ENCODE measurements at regions not wholly inside any gene's neighbourhood (a gene's known extent, or its start where the extent isn't known, plus 50 kb on each side); places are given as distances from the start of the nearest gene placed in this dataset.

DNA sequence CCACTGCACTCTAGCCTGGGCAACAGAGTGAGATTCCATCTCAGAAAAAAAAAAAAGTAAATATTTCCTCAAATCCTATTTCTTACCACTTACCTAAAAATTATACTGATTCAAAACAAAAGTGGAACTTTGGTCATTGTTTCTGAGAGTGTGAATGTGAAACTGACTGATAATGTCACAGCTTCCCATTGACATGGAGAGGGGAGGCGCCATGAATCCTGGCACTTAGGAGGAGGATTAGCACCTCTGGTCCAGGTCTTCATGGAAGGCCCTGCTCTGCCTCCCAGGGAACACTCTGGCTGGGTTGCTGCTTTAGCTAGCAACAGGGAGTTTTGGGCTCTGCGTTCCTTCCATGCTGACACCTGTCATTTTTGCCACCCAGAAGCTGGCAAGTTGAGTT, 154.3 kb upstream of the SALL1 start:
- POLR2A ChIA-PET = no interaction called here
- no peak for DNase-seq
- no peaks in the 10 kb centered on the region for H3K36me3 Mint-ChIP-seq
- no peak overlapping the region for H3K4me3 Mint-ChIP-seq
- H3K9me3 Mint-ChIP-seq = peaks cover 2% of the 10 kb centered on the region
- no peaks in the 10 kb centered on the region for H3K27me3 Mint-ChIP-seq
- H3K4me1 Mint-ChIP-seq = no peaks in the 10 kb centered on the region
- ATAC-seq (ENCODE audit: low read depth) = no peak
- no peak overlapping the region for H3K27ac Mint-ChIP-seq

DNA sequence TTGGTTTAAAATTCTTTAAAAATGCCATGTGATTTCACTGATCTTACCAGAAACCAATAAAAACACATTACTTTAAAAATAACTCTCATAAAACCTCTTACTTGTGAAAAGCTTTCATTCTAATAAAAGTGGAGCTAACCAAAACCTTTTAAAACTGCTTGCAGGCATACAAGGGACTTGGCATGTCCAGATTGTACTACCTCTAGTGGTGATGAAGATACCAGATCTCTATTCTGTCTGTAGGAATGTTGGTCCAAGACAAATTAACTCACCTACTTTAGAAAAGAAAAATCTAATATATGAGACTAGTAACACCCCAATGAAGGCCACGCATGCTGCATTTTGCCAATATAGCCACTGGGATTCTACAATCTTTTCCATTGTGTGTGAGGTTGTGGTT, 151.0 kb upstream of the SALL1 start:
- H3K9me3 Mint-ChIP-seq = peaks cover 5% of the 10 kb centered on the region

GRCh38 chr16:51298800-51299199, 147.7 kb upstream of the SALL1 start:
- no peak for ATAC-seq (ENCODE audit: low read depth)
- peaks cover 6% of the 10 kb centered on the region for H3K9me3 Mint-ChIP-seq
- H3K27ac Mint-ChIP-seq = no peak overlapping the region
- POLR2A ChIA-PET = no interaction called here
- H3K36me3 Mint-ChIP-seq = no peaks in the 10 kb centered on the region
- H3K4me1 Mint-ChIP-seq = no peaks in the 10 kb centered on the region
- no peaks in the 10 kb centered on the region for H3K27me3 Mint-ChIP-seq
- no peak overlapping the region for H3K4me3 Mint-ChIP-seq
- DNase-seq = no peak

More for the DNA sequence above, 151.0 kb upstream of the SALL1 start:
- H3K36me3 Mint-ChIP-seq = no peaks in the 10 kb centered on the region
- no peaks in the 10 kb centered on the region for H3K27me3 Mint-ChIP-seq
- no peak overlapping the region for H3K27ac Mint-ChIP-seq
- no peak overlapping the region for H3K4me3 Mint-ChIP-seq
- DNase-seq (no peak), ATAC-seq (ENCODE audit: low read depth) (no peak)
- POLR2A ChIA-PET = no interaction called here
- no peaks in the 10 kb centered on the region for H3K4me1 Mint-ChIP-seq

- no peak overlapping the region for H3K27ac Mint-ChIP-seq
- H3K9me3 Mint-ChIP-seq = no peaks in the 10 kb centered on the region
- H3K4me1 Mint-ChIP-seq = no peaks in the 10 kb centered on the region
- H3K36me3 Mint-ChIP-seq = no peaks in the 10 kb centered on the region
- H3K4me3 Mint-ChIP-seq = no peak overlapping the region
- DNase-seq = no peak
- POLR2A ChIA-PET = no interaction called here
- H3K27me3 Mint-ChIP-seq = no peaks in the 10 kb centered on the region
- ATAC-seq (ENCODE audit: low read depth) = no peak
Measured at GRCh38 chr16:51290442-51291285, 139.6 kb upstream of the SALL1 start.

DNA sequence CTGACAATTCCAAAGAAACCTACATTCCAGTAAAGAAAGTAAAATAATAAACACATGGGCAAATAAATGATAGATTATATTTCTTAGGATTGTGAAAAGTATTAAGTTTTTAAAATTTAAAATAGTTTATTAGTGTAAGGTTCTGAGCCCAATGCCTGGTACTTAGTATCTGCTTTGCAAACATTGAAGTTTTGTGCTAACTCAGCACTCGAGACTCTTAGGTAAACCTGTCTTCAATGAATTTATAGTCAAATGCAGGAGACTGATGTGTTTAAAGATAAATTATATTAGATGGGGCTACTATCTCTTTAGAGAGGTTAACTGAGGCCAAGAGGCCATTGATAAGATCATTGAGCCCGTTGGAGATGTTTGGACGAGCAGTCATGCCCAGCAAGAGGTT, 138.3 kb upstream of the SALL1 start:
- ATAC-seq (ENCODE audit: low read depth) (no peak), DNase-seq (no peak)
- no peaks in the 10 kb centered on the region for H3K9me3 Mint-ChIP-seq
- no peak overlapping the region for H3K27ac Mint-ChIP-seq
- no peaks in the 10 kb centered on the region for H3K4me1 Mint-ChIP-seq
- no peaks in the 10 kb centered on the region for H3K36me3 Mint-ChIP-seq
- no peaks in the 10 kb centered on the region for H3K27me3 Mint-ChIP-seq
- POLR2A ChIA-PET = no interaction called here
- no peak overlapping the region for H3K4me3 Mint-ChIP-seq

GRCh38 chr16:51287121-51287755, 136.2 kb upstream of the SALL1 start:
- H3K27me3 Mint-ChIP-seq = no peaks in the 10 kb centered on the region
- H3K9me3 Mint-ChIP-seq = peaks cover 3% of the 10 kb centered on the region
- no peak for ATAC-seq (ENCODE audit: low read depth)
- no peak for DNase-seq
- no peak overlapping the region for H3K4me3 Mint-ChIP-seq
- H3K4me1 Mint-ChIP-seq = no peaks in the 10 kb centered on the region
- POLR2A ChIA-PET = no interaction called here
- H3K27ac Mint-ChIP-seq = no peak overlapping the region
- H3K36me3 Mint-ChIP-seq = no peaks in the 10 kb centered on the region

DNA sequence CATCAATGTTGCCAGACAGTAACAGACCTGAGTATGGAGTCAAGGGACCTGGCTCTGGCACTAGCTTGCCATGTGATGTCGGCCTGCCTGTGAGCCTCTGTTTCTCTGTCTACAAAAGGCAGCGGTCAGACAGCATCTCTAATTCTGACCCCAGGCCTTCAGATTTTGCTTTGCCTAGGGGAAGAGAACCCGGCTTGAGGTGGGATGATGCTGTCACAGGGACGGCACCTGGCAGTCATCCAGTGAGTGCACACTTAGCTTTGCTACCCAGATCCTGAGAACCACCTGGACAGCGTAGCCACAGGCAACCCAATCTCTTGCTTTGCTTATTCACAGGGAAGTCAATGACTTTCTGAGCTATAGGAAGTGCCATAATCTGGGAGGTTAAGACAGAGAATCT, 135.2 kb upstream of the SALL1 start:
- ATAC-seq (ENCODE audit: low read depth) (no peak), DNase-seq (no peak)
- Mint-ChIP-seq H3K36me3 (no peaks in the 10 kb centered on the region), H3K27ac (no peak overlapping the region), H3K27me3 (no peaks in the 10 kb centered on the region), H3K9me3 (peaks cover 3% of the 10 kb centered on the region), H3K4me3 (no peak overlapping the region), H3K4me1 (no peaks in the 10 kb centered on the region)
- POLR2A ChIA-PET = no interaction called here

DNA sequence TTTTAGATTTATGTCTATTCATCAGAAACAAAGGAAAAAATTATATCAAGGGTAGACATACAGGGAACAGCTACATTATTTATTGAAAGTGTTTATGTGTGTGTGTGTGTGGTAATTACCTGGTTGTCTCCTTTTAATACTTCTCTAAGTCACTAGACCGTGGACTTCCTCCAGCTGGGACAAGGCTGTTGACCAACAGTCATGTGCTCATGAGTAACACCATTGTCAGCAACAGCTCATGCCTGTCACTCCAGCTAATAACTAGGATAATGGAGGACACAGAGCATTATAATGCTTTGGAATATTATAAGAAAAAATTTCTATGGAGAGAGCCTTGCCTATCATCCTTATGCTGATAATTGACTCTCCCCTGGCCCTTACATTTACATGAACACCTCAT, 125.3 kb upstream of the SALL1 start:
- POLR2A ChIA-PET = no interaction called here
- no peaks in the 10 kb centered on the region for H3K27me3 Mint-ChIP-seq
- ATAC-seq (ENCODE audit: low read depth) = no peak

DNA sequence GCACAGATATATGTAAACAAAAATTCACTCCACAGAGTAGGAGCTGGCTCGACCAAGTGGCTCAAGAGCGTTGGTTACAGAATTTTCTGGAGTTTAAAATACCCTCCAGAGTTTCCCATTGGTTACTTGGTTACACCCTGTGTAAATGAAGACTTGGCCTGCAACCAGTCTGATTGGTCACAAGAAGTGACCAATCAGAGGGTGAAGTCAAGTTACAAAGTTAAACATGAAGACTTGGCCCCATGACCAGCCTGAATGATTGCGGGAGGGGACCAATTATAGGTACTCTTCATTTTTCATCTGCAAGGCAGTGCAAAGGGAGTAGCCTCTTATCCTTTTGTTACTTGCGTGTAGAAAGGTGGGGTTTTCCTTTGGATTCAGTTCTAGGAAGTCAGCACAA, 121.3 kb upstream of the SALL1 start:
- ATAC-seq (ENCODE audit: low read depth) = no peak
- Mint-ChIP-seq H3K27me3 (no peaks in the 10 kb centered on the region), H3K36me3 (no peaks in the 10 kb centered on the region), H3K9me3 (peaks cover 3% of the 10 kb centered on the region), H3K27ac (no peak overlapping the region), H3K4me3 (no peak overlapping the region), H3K4me1 (no peaks in the 10 kb centered on the region)
- POLR2A ChIA-PET = no interaction called here
- no peak for DNase-seq

More for the DNA sequence above, 125.3 kb upstream of the SALL1 start:
- no peak for DNase-seq
- H3K4me1 Mint-ChIP-seq = no peaks in the 10 kb centered on the region
- H3K36me3 Mint-ChIP-seq = no peaks in the 10 kb centered on the region
- H3K4me3 Mint-ChIP-seq = no peak overlapping the region
- peaks cover 1% of the 10 kb centered on the region for H3K9me3 Mint-ChIP-seq
- no peak overlapping the region for H3K27ac Mint-ChIP-seq

DNA sequence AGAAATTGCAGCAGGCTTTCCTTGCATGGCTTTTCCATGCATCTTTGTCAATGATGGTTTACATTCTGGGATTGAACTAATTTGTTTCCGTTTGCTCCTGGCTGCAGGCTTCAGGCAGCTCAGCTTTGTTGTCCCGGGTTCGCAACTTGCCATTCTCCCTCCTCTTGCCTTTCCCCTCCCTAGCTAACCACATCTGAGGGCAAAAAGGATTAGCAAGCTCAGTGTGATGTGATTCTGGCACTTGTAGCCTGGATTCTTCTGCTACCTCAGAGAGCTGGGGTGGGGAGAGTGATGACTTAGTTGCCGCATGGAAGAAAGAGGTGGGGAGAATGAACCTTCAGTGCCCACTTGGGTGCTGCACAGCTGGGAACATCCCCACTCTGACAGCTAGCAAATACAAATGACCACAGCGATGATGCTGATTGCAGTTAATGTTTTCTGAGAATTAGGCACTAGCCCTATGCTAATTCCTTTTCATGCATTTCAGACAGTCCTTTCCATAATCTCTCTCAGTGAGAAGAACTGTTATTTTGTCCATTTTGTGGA, 120.2 kb upstream of the SALL1 start:
- Mint-ChIP-seq H3K27ac (no peak overlapping the region), H3K4me3 (no peak overlapping the region)
- POLR2A ChIA-PET = no interaction called here

DNA sequence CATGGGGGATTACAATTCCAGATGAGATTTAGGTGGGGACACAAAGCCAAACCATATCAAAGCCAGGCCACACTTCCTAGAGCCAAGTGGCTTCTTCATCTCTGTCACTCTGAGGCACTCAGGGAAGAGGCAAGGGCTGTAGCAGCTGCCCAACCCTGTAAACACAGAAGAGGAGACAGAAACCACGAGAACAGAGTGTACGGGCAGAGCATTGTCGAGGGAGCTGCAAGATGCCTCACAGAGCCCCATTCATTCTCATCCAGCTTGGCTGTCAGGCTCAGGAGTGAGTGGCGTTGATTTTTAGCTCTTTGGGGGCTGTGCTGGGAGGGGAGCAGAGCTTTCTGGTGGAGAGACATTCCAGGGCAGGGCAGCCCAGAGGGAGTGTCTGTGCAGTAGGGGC, 117.2 kb upstream of the SALL1 start:
- no peak overlapping the region for H3K27ac Mint-ChIP-seq
- H3K4me3 Mint-ChIP-seq = no peak overlapping the region
- peaks cover 3% of the 10 kb centered on the region for H3K9me3 Mint-ChIP-seq
- no peaks in the 10 kb centered on the region for H3K27me3 Mint-ChIP-seq
- DNase-seq (no peak), ATAC-seq (ENCODE audit: low read depth) (no peak)
- H3K36me3 Mint-ChIP-seq = no peaks in the 10 kb centered on the region
- no peaks in the 10 kb centered on the region for H3K4me1 Mint-ChIP-seq
- POLR2A ChIA-PET = no interaction called here

More for the DNA sequence above, 120.2 kb upstream of the SALL1 start:
- no peak for DNase-seq
- no peaks in the 10 kb centered on the region for H3K36me3 Mint-ChIP-seq
- H3K27me3 Mint-ChIP-seq = no peaks in the 10 kb centered on the region
- peaks cover 3% of the 10 kb centered on the region for H3K9me3 Mint-ChIP-seq
- H3K4me1 Mint-ChIP-seq = no peaks in the 10 kb centered on the region
- no peak for ATAC-seq (ENCODE audit: low read depth)

GRCh38 chr16:51267681-51268080, 116.6 kb upstream of the SALL1 start:
- peaks cover 3% of the 10 kb centered on the region for H3K9me3 Mint-ChIP-seq
- no peaks in the 10 kb centered on the region for H3K36me3 Mint-ChIP-seq
- POLR2A ChIA-PET = no interaction called here
- H3K4me3 Mint-ChIP-seq = no peak overlapping the region
- H3K4me1 Mint-ChIP-seq = no peaks in the 10 kb centered on the region
- ATAC-seq (ENCODE audit: low read depth) = no peak
- no peak overlapping the region for H3K27ac Mint-ChIP-seq
- no peaks in the 10 kb centered on the region for H3K27me3 Mint-ChIP-seq
- DNase-seq = no peak

- POLR2A ChIA-PET = no interaction called here
- DNase-seq = no peak
- no peak for ATAC-seq (ENCODE audit: low read depth)
- peaks cover 3% of the 10 kb centered on the region for H3K9me3 Mint-ChIP-seq
- H3K27ac Mint-ChIP-seq = no peak overlapping the region
- H3K27me3 Mint-ChIP-seq = no peaks in the 10 kb centered on the region
- H3K4me3 Mint-ChIP-seq = no peak overlapping the region
- no peaks in the 10 kb centered on the region for H3K36me3 Mint-ChIP-seq
- H3K4me1 Mint-ChIP-seq = no peaks in the 10 kb centered on the region
Measured at GRCh38 chr16:51262428-51262827, 111.4 kb upstream of the SALL1 start.

- ATAC-seq (ENCODE audit: low read depth) (no peak), DNase-seq (no peak)
- no peaks in the 10 kb centered on the region for H3K27me3 Mint-ChIP-seq
- H3K27ac Mint-ChIP-seq = no peak overlapping the region
- H3K4me3 Mint-ChIP-seq = no peak overlapping the region
- no peaks in the 10 kb centered on the region for H3K36me3 Mint-ChIP-seq
- no peaks in the 10 kb centered on the region for H3K4me1 Mint-ChIP-seq
- POLR2A ChIA-PET = no interaction called here
- peaks cover 3% of the 10 kb centered on the region for H3K9me3 Mint-ChIP-seq
Measured at GRCh38 chr16:51261919-51262318, 110.8 kb upstream of the SALL1 start.
